Tibial artery (tissue), 4 donors: ENCODE measurements at regions not wholly inside any gene's neighbourhood (a gene's known extent, or its start where the extent isn't known, plus 50 kb on each side); places are given as distances from the start of the nearest gene placed in this dataset.

ENCODE experiments used
- DNase-seq, 2 donors: peaks; one replicate each; pipeline ENCODE4 v3.0.0-alpha.2; 2019
- H3K27ac ChIP-seq, 2 donors: fragments of 200-600 bp; sonication (generic) in 1 of 2; 1 replicate in 1 of 2; 2 replicates in 1 of 2; pipeline ENCODE4 v1.5.1; 2018 to 2019; ENCODE audit warnings: mild to moderate bottlenecking in 1 of 2
- H3K27me3 ChIP-seq, 2 donors: fragments of 200-600 bp; sonication (generic) in 1 of 2; one replicate each; pipeline versions ENCODE4 v1.5.1 to v1.6.0; 2016 to 2019
- H3K36me3 ChIP-seq, 3 donors: fragments of 200-600 bp; sonication (generic) in 2 of 3; one replicate each; pipeline ENCODE4 v1.5.1; 2016 to 2019; ENCODE audit warnings: mild to moderate bottlenecking in 2 of 3
- H3K4me1 ChIP-seq, 4 donors: fragments of 200-600 bp; sonication (generic) in 2 of 4; 1 replicate in 3 of 4; 2 replicates in 1 of 4; pipeline ENCODE4 v1.5.1; 2016 to 2019
- H3K4me3 ChIP-seq, 2 donors: fragments of 200-600 bp; sonication (generic) in 1 of 2; 1 replicate in 1 of 2; 2 replicates in 1 of 2; pipeline ENCODE4 v1.5.1; 2018 to 2019; ENCODE audit warnings: mild to moderate bottlenecking in 2 of 2
- H3K9me3 ChIP-seq, 3 donors: fragments of 200-600 bp; sonication (generic) in 1 of 3; one replicate each; pipeline ENCODE4 v1.5.1; 2016 to 2019
- CTCF ChIP-seq, 2 experiments: fragments of 200-600 bp in 1 of 2; fragments of 450-650 bp in 1 of 2; IDR thresholded peaks; one replicate each; pipeline ENCODE4 v1.5.1; 2017 to 2019; ENCODE audit warnings: antibody characterized with exemption in 2 of 2, mild to moderate bottlenecking in 1 of 2, moderate library complexity in 1 of 2
- intact Hi-C: fragments of 100-400 bp; cut with DNase I; formaldehyde crosslinking; loops from one replicate; pipeline ENCODE4 v1.15.0; 2023; ENCODE audit warnings: low total_unique reads

- H3K4me1 ChIP-seq = peaks cover 0 to 25% (median 0%) of the 10 kb centered on the region in 4 donors
- intact Hi-C loops = no loop called here
- DNase-seq = no peak
Observed at GRCh38 chrX:23483396-23483795, 148.7 kb downstream of the PTCHD1 start.

GRCh38 chrX:23493941-23494374 is 159.3 kb downstream of the PTCHD1 start:
- Histone ChIP-seq H3K4me1 (peaks cover 0 to 6% (median 0%) of the 10 kb centered on the region in 4 donors), H3K36me3 (no peaks in the 10 kb centered on the region), H3K9me3 (peaks cover 0 to 4% (median 3%) of the 10 kb centered on the region in 3 donors), H3K4me3 (no peak overlapping the region), H3K27ac (no peak overlapping the region), H3K27me3 (no peaks in the 10 kb centered on the region)
- intact Hi-C loops = loop anchor here (10.0 kb wide), 1 partner anchor 59 kb away; no protein-coding TSS in a partner anchor
- TF ChIP-seq CTCF (IDR thresholded peaks at IDR 0.05) = no peak
- DNase-seq = no peak

More at GRCh38 chrX:23483396-23483795, 148.7 kb downstream of the PTCHD1 start:
- no peak for TF ChIP-seq CTCF (IDR thresholded peaks at IDR 0.05)
- Histone ChIP-seq H3K9me3 (peaks cover 0 to 5% (median 0%) of the 10 kb centered on the region in 3 donors), H3K27ac (peak overlapping the region; percentile 50 to 57), H3K27me3 (no peaks in the 10 kb centered on the region), H3K4me3 (no peak overlapping the region), H3K36me3 (no peaks in the 10 kb centered on the region)

GRCh38 chrX:23494741-23495140 is 160.1 kb downstream of the PTCHD1 start:
- Histone ChIP-seq H3K4me3 (no peak overlapping the region), H3K9me3 (peaks cover 0 to 4% (median 3%) of the 10 kb centered on the region in 3 donors), H3K36me3 (no peaks in the 10 kb centered on the region), H3K27me3 (no peaks in the 10 kb centered on the region), H3K27ac (no peak overlapping the region), H3K4me1 (peaks cover 0 to 6% (median 0%) of the 10 kb centered on the region in 4 donors)
- DNase-seq = no peak
- no peak for TF ChIP-seq CTCF (IDR thresholded peaks at IDR 0.05)
- intact Hi-C loops = loop anchor here (10.0 kb wide), 1 partner anchor 60 kb away; no protein-coding TSS in a partner anchor

GRCh38 chrX:23497919-23498318 is 163.3 kb downstream of the PTCHD1 start:
- Histone ChIP-seq H3K4me3 (no peak overlapping the region), H3K27me3 (no peaks in the 10 kb centered on the region), H3K27ac (no peak overlapping the region), H3K4me1 (peaks cover 0 to 6% (median 0%) of the 10 kb centered on the region in 4 donors), H3K36me3 (no peaks in the 10 kb centered on the region), H3K9me3 (no peaks in the 10 kb centered on the region)
- DNase-seq = no peak
- no peak for TF ChIP-seq CTCF (IDR thresholded peaks at IDR 0.05)
- intact Hi-C loops = loop anchor here (10.0 kb wide), 1 partner anchor 63 kb away; no protein-coding TSS in a partner anchor

- H3K4me1 ChIP-seq = peaks cover 0 to 35% (median 6%) of the 10 kb centered on the region in 4 donors
- no peaks in the 10 kb centered on the region for H3K27me3 ChIP-seq
- no peak overlapping the region for H3K27ac ChIP-seq
- intact Hi-C loops = no loop called here
- DNase-seq = no peak
- no peaks in the 10 kb centered on the region for H3K36me3 ChIP-seq
- no peaks in the 10 kb centered on the region for H3K9me3 ChIP-seq
- H3K4me3 ChIP-seq = no peak overlapping the region
- TF ChIP-seq CTCF (IDR thresholded peaks at IDR 0.05) = no peak
Observed at GRCh38 chrX:23501974-23502373, 165.3 kb upstream of the PRDX4 start.
